IMR-90 (cell line): ENCODE measurements at regions not wholly inside any gene's neighbourhood (a gene's known extent, or its start where the extent isn't known, plus 50 kb on each side); places are given as distances from the start of the nearest gene placed in this dataset.

Experiments used
- CEBPB ChIP-seq: IDR thresholded peaks from 2 replicates; pipeline ENCODE4 v1.6.1; 2012; ENCODE audit warnings: low read depth, low read length, improper control_type of control experiment
- MAFK ChIP-seq: IDR thresholded peaks from 2 replicates; pipeline ENCODE4 v1.6.1; 2012; ENCODE audit warnings: low read depth, low read length, improper control_type of control experiment
- MXI1 ChIP-seq: IDR thresholded peaks from 2 replicates; pipeline ENCODE4 v1.6.1; 2012; ENCODE audit warnings: low read depth, mild to moderate bottlenecking, low read length, moderate library complexity, borderline replicate concordance
- POLR2A ChIP-seq: IDR thresholded peaks from 2 replicates; pipeline ENCODE4 v1.6.1; 2012; ENCODE audit warnings: mild to moderate bottlenecking, low read depth, low read length
- RCOR1 ChIP-seq: IDR thresholded peaks from 2 replicates; pipeline ENCODE4 v1.6.1; 2012; ENCODE audit warnings: mild to moderate bottlenecking, low read length, improper control_type of control experiment; ENCODE audit not compliant: insufficient replicate concordance
- TF ChIP-seq, protein P1 (sequence below): conservative IDR thresholded peaks from 2 replicates; pipeline ENCODE4 v1.5.1; 2012; ENCODE audit warnings: mild to moderate bottlenecking, low read depth, low read length, improper control_type of control experiment
- TF ChIP-seq, protein P2 (sequence below): fragments of 150-350 bp; IDR thresholded peaks from 2 replicates; pipeline ENCODE4 v1.6.1; 2017; ENCODE audit warnings: mild to moderate bottlenecking, antibody characterized with exemption, low read length, low read depth
- TF ChIP-seq, protein P3 (sequence below): fragments of 150-350 bp; IDR thresholded peaks from 2 replicates; pipeline ENCODE4 v1.6.1; 2016; ENCODE audit warnings: low read depth, mild to moderate bottlenecking, low read length, moderate library complexity, borderline replicate concordance

DNA sequence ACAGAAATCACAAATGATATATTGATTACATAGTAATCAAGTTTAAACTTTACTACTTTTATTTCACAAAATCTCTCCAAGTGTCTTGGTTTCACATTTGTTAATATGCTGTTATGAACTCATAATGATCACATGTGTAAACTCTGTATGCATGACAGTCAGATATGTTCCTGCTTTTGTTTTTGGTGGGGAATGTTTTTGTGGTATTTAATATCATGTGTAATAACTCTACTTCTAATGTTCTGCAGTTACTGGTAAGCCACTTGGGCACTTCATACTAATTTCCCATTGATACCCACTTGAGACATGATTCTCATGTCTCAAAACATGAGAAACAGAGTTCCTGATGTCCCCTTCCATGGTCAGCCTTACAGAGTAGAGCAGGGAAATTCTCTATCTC is 109.1 kb upstream of the INHBA start:
- TF ChIP-seq, protein P1, sequence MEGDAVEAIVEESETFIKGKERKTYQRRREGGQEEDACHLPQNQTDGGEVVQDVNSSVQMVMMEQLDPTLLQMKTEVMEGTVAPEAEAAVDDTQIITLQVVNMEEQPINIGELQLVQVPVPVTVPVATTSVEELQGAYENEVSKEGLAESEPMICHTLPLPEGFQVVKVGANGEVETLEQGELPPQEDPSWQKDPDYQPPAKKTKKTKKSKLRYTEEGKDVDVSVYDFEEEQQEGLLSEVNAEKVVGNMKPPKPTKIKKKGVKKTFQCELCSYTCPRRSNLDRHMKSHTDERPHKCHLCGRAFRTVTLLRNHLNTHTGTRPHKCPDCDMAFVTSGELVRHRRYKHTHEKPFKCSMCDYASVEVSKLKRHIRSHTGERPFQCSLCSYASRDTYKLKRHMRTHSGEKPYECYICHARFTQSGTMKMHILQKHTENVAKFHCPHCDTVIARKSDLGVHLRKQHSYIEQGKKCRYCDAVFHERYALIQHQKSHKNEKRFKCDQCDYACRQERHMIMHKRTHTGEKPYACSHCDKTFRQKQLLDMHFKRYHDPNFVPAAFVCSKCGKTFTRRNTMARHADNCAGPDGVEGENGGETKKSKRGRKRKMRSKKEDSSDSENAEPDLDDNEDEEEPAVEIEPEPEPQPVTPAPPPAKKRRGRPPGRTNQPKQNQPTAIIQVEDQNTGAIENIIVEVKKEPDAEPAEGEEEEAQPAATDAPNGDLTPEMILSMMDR, result no peak
- TF ChIP-seq MAFK (no peak), POLR2A (no peak), RCOR1 (no peak), MXI1 (no peak), CEBPB (no peak)
- TF ChIP-seq, protein P2, sequence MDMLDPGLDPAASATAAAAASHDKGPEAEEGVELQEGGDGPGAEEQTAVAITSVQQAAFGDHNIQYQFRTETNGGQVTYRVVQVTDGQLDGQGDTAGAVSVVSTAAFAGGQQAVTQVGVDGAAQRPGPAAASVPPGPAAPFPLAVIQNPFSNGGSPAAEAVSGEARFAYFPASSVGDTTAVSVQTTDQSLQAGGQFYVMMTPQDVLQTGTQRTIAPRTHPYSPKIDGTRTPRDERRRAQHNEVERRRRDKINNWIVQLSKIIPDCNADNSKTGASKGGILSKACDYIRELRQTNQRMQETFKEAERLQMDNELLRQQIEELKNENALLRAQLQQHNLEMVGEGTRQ, result no peak
- TF ChIP-seq, protein P3, sequence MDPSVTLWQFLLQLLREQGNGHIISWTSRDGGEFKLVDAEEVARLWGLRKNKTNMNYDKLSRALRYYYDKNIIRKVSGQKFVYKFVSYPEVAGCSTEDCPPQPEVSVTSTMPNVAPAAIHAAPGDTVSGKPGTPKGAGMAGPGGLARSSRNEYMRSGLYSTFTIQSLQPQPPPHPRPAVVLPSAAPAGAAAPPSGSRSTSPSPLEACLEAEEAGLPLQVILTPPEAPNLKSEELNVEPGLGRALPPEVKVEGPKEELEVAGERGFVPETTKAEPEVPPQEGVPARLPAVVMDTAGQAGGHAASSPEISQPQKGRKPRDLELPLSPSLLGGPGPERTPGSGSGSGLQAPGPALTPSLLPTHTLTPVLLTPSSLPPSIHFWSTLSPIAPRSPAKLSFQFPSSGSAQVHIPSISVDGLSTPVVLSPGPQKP, result no peak
